ENCODE measurements at regions not wholly inside any gene's neighbourhood (a gene's known extent, or its start where the extent isn't known, plus 50 kb on each side); places are given as distances from the start of the nearest gene placed in this dataset.

DNA sequence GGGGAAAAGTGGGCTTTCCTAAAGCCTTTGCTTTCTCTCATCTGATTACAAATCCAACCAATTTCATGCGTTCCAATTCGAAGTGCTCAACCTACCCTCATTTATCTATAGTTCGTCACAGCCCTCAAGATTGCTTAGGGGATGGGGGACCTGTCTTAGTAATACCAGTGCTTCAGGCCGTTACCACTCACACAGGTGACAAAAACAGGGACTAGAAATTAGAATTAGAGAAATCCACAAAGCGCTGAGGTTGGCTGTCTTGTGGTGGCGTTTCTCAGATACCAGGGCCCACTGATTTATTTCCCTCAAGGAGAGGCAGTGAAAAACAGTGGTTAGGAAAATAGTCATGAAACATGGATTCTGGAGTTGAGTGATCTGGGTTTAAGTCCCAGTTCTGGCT is 121.6 kb upstream of the SPACA1 start:
- H3K4me3 ChIP-seq = no peak overlapping the region
- TF ChIP-seq, protein P1, sequence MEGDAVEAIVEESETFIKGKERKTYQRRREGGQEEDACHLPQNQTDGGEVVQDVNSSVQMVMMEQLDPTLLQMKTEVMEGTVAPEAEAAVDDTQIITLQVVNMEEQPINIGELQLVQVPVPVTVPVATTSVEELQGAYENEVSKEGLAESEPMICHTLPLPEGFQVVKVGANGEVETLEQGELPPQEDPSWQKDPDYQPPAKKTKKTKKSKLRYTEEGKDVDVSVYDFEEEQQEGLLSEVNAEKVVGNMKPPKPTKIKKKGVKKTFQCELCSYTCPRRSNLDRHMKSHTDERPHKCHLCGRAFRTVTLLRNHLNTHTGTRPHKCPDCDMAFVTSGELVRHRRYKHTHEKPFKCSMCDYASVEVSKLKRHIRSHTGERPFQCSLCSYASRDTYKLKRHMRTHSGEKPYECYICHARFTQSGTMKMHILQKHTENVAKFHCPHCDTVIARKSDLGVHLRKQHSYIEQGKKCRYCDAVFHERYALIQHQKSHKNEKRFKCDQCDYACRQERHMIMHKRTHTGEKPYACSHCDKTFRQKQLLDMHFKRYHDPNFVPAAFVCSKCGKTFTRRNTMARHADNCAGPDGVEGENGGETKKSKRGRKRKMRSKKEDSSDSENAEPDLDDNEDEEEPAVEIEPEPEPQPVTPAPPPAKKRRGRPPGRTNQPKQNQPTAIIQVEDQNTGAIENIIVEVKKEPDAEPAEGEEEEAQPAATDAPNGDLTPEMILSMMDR (IDR thresholded peaks at IDR 0.05) = no peak

DNA sequence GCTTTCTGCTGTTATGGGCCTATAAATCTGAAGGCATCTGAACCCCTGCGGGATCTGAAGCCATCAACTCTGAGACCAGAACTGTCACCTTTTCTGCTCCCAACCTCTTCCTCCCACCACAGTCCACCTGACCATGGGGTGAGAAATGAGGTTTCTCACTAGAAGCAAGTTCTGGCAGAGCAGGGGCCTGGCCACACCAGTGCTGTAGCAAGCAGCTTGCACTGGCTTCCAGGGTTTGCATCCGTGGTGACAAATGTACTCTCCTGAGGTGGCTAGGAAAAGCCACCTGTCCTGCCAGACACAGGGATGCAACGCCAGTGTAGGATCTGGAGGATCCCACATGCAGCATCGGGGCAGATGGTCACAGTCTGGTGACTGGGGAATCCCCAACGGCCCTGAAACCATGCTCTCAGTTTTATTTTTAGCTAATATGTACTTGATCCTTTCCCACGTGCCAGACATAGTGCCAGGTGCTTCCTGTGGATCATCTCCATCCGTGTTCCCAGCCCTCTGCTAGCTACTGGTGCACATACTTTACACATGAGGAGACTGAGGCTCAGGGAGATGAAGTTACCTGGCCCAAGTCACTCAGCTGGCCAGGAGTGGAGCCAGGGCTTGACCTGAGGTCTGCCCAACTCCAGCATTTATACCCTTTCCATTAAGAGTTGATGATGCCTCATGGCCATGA is 122.1 kb upstream of the SPACA1 start:
- H3K27ac ChIP-seq = no peak overlapping the region

More for the DNA sequence above, 121.6 kb upstream of the SPACA1 start:
- no peak for DNase-seq (ENCODE audit: low spot score)
- no peak overlapping the region for H3K27ac ChIP-seq

DNA sequence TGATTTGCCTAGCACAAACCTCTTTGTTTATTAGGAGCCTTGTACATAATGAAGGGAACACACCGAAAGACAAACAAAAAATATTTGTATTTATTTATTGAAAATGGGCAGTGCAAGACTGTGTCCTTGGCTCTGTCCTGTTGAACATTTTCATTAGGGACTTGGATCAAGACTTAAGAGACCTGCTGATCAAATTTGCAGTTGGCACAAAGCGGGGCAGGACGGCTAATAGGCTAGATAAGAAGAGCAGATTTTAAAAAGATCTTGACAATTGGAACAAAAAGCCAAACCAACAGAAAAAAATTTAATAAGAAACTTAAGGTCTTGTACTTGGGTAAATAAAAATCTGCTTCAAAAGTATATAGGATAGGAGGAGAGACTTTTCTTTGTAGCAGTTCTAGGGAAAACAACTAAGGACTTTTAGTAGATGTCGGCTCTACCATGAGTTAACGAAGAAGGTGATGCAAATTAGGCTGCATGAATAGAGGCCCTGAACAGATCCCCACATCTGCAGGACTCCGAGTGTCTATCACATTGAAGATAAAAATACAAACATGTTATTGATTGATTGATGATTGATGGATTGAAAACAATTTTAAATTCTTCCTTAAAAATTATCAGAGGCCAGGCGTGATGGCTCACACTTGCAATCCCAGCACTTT is 124.1 kb upstream of the SPACA1 start:
- Histone ChIP-seq H3K4me3 (no peak overlapping the region), H3K27ac (no peak overlapping the region)
- TF ChIP-seq, protein P1 (IDR thresholded peaks at IDR 0.05) = no peak
- no peak for DNase-seq (ENCODE audit: low spot score)

More for the DNA sequence above, 122.1 kb upstream of the SPACA1 start:
- no peak overlapping the region for H3K4me3 ChIP-seq
- no peak for DNase-seq (ENCODE audit: low spot score)
- TF ChIP-seq, protein P1 (IDR thresholded peaks at IDR 0.05) = no peak

DNA sequence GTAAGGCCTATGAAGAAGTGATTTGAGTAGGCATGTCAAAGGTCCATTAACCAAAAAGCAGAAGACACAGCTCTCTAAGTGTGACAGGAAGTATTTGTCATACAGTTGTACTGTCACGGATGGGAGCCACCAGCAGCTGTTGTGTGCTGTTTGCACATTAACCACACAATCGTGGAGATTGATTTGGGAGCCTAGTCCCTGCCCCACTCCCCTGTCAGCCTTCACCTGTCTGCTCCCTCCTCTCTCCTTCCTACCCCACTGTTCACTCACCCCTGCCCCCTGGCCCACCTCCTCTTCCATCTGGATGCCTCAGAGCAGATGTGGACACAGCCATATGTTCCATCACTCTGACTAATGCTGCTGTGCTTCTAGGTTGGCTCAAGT is 124.7 kb upstream of the SPACA1 start:
- Histone ChIP-seq H3K4me3 (no peak overlapping the region), H3K27ac (no peak overlapping the region)
- TF ChIP-seq, protein P1 (IDR thresholded peaks at IDR 0.05) = no peak
- DNase-seq (ENCODE audit: low spot score) = no peak

DNA sequence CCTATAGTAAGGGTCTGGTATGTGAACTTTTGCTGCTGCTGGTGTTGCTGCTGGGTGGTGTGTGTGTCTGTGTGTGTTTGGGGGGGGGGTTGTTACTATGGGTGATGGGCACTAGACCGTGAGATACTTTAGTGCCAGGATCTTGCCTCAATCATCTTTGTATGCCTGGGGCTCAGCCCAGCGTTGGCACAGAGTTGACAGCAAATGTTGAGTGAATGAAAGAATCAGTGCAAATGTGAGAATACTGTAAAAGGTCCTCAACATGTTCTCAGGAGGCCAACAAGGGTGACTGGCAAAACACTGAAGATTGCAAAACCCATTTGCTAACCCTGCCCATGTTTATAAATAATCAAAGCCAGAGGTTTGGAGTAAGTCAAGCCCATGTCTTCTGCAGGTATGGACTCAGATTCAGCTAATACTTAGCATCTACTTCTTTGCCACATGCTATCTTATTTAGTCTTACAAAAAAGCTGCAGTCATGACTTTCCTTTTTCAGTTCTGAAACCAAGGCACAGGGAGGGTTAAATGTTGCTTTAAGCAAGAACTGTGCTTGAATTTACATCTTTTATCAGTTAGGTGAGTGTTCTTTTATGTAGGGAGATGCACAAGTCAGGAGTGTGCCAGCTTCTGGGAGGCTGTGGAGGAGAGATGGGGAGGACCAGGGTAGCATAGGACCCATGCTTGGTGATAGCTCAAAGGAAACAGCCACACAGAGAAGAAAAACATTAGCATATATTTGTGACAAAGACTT is 125.3 kb upstream of the SPACA1 start:
- H3K27ac ChIP-seq = no peak overlapping the region
- no peak overlapping the region for H3K4me3 ChIP-seq
- TF ChIP-seq, protein P1 (IDR thresholded peaks at IDR 0.05) = no peak
- DNase-seq (ENCODE audit: low spot score) = no peak

DNA sequence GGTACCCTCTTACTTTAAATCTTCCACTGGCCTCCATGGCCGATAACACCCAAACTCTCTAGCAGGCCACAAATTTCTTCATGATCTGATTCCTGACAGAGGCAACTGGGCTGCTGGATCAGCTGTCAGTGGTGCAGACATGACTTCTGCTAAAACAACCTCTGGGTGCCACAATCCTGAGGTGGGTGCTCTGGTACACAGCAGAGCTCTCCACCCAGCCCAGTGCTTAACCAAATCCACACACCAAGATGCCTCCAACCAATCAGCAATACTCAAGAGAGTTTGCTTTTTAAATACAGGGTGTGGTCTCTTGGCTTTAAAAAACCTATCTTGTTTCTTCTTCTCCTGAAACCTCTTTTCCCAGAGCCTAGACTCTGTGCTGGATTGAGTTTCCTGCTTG is 126.6 kb upstream of the SPACA1 start:
- TF ChIP-seq, protein P1 (IDR thresholded peaks at IDR 0.05) = no peak
- H3K4me3 ChIP-seq = no peak overlapping the region
- no peak for DNase-seq (ENCODE audit: low spot score)
- H3K27ac ChIP-seq = no peak overlapping the region

All from coronary artery (tissue), 2 donors.